ENCODE measurements at regions not wholly inside any gene's neighbourhood (a gene's known extent, or its start where the extent isn't known, plus 50 kb on each side); places are given as distances from the start of the nearest gene placed in this dataset.

GRCh38 chr11:119920666-119921387, 191.8 kb upstream of the NECTIN1 start:
- H4K20me1 ChIP-seq (ENCODE audit: insufficient read depth, low read length, poor library complexity, severe bottlenecking), result no peaks in the 10 kb centered on the region
- H3K9me3 ChIP-seq (ENCODE audit: insufficient read depth, low read depth, low read length), result no peaks in the 10 kb centered on the region
- no peaks in the 10 kb centered on the region for H3K27me3 ChIP-seq (ENCODE audit: insufficient read depth, low read length, poor library complexity, severe bottlenecking)
- no peaks in the 10 kb centered on the region for H3K9me2 ChIP-seq (replicated peaks; ENCODE audit: low read depth, low read length)
- H3K4me1 ChIP-seq (ENCODE audit: insufficient read depth, low read length, poor library complexity, severe bottlenecking), result no peaks in the 10 kb centered on the region
- no peak overlapping the region for H2AFZ ChIP-seq (ENCODE audit: low read length)
- H3F3A ChIP-seq (ENCODE audit: low read depth), result no peaks in the 10 kb centered on the region
- TF ChIP-seq EZH2phosphoT487 (IDR thresholded peaks at IDR 0.05; ENCODE audit: borderline replicate concordance) (no peak), CTCF (conservative IDR thresholded peaks at IDR 0.05; ENCODE audit: low read length) (no peak)
- H3K4me3 ChIP-seq (ENCODE audit: low read length, poor library complexity, severe bottlenecking), result no peak overlapping the region
- no peaks in the 10 kb centered on the region for H3K36me3 ChIP-seq (ENCODE audit: insufficient read depth, low read length)
- H3K79me2 ChIP-seq (ENCODE audit: insufficient read depth, low read length), result no peaks in the 10 kb centered on the region
- no peak overlapping the region for H3K4me2 ChIP-seq (ENCODE audit: low read depth, low read length, poor library complexity, severe bottlenecking)
- no peak overlapping the region for H3K9ac ChIP-seq (ENCODE audit: low read depth, low read length, poor library complexity, severe bottlenecking)

DNA sequence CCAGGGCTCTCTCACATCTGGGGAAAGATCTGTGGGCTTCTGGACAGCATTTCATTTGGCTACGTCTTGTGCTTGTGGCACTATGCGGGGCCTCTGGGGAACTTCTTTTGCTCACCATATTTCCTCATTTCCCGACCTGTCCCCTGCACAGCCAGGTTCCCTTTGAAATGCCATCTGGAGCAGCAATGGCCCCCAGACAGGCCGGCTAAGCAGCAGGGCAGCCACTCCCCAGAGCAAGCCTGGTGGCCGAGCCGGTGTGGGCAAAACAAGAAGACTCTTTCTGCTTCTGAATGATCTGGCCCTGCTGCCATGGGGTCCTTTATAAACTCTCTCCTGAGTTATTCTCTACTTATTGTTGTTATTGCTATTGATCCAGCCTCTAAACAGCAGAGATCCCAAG, 190.7 kb upstream of the NECTIN1 start:
- Histone ChIP-seq H3K36me3 (ENCODE audit: insufficient read depth, low read length) (no peaks in the 10 kb centered on the region), H3K79me2 (ENCODE audit: insufficient read depth, low read length) (no peaks in the 10 kb centered on the region), H4K20me1 (ENCODE audit: insufficient read depth, low read length, poor library complexity, severe bottlenecking) (no peaks in the 10 kb centered on the region), H2AFZ (ENCODE audit: low read length) (no peak overlapping the region), H3K4me1 (ENCODE audit: insufficient read depth, low read length, poor library complexity, severe bottlenecking) (no peaks in the 10 kb centered on the region), H3F3A (ENCODE audit: low read depth) (no peaks in the 10 kb centered on the region), H3K9me3 (ENCODE audit: insufficient read depth, low read depth, low read length) (no peaks in the 10 kb centered on the region), H3K4me2 (ENCODE audit: low read depth, low read length, poor library complexity, severe bottlenecking) (no peak overlapping the region), H3K27me3 (ENCODE audit: insufficient read depth, low read length, poor library complexity, severe bottlenecking) (no peaks in the 10 kb centered on the region), H3K9me2 (replicated peaks; ENCODE audit: low read depth, low read length) (no peaks in the 10 kb centered on the region), H3K9ac (ENCODE audit: low read depth, low read length, poor library complexity, severe bottlenecking) (no peak overlapping the region), H3K4me3 (ENCODE audit: low read length, poor library complexity, severe bottlenecking) (no peak overlapping the region)
- no peak for TF ChIP-seq CTCF (conservative IDR thresholded peaks at IDR 0.05; ENCODE audit: low read length)
- TF ChIP-seq EZH2phosphoT487 (IDR thresholded peaks at IDR 0.05; ENCODE audit: borderline replicate concordance), result no peak

DNA sequence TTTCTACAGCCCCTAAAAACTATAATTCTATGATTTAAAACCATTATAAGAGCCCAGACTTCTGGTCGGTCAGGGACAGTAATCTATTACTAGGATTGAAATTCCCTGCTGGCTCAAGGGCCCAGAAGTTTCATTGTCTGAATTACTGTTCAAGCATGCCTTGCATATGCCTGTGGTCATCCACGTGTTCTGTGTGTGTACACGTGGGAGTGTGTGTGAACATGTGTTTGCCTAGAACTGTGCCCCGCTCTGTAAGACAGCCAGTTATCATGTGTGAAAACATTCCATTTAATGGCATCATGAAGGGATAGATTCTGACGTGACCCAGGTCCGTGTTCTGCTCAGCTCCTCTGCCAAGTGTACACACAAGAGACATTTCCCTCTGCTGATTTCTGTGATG, 189.3 kb upstream of the NECTIN1 start:
- H2AFZ ChIP-seq (ENCODE audit: low read length), result no peak overlapping the region
- H3K79me2 ChIP-seq (ENCODE audit: insufficient read depth, low read length), result no peaks in the 10 kb centered on the region
- TF ChIP-seq CTCF (conservative IDR thresholded peaks at IDR 0.05; ENCODE audit: low read length) (no peak), EZH2phosphoT487 (IDR thresholded peaks at IDR 0.05; ENCODE audit: borderline replicate concordance) (no peak)
- H3K9me2 ChIP-seq (replicated peaks; ENCODE audit: low read depth, low read length), result no peaks in the 10 kb centered on the region
- no peak overlapping the region for H3K4me3 ChIP-seq (ENCODE audit: low read length, poor library complexity, severe bottlenecking)
- H3K9me3 ChIP-seq (ENCODE audit: insufficient read depth, low read depth, low read length), result no peaks in the 10 kb centered on the region
- no peak overlapping the region for H3K9ac ChIP-seq (ENCODE audit: low read depth, low read length, poor library complexity, severe bottlenecking)
- H3F3A ChIP-seq (ENCODE audit: low read depth), result no peaks in the 10 kb centered on the region
- H3K4me1 ChIP-seq (ENCODE audit: insufficient read depth, low read length, poor library complexity, severe bottlenecking), result no peaks in the 10 kb centered on the region
- no peak overlapping the region for H3K4me2 ChIP-seq (ENCODE audit: low read depth, low read length, poor library complexity, severe bottlenecking)
- H4K20me1 ChIP-seq (ENCODE audit: insufficient read depth, low read length, poor library complexity, severe bottlenecking), result no peaks in the 10 kb centered on the region
- no peaks in the 10 kb centered on the region for H3K36me3 ChIP-seq (ENCODE audit: insufficient read depth, low read length)
- no peaks in the 10 kb centered on the region for H3K27me3 ChIP-seq (ENCODE audit: insufficient read depth, low read length, poor library complexity, severe bottlenecking)

Data from Loucy (cell line).